ENCODE measurements at regions not wholly inside any gene's neighbourhood (a gene's known extent, or its start where the extent isn't known, plus 50 kb on each side); places are given as distances from the start of the nearest gene placed in this dataset.

DNA sequence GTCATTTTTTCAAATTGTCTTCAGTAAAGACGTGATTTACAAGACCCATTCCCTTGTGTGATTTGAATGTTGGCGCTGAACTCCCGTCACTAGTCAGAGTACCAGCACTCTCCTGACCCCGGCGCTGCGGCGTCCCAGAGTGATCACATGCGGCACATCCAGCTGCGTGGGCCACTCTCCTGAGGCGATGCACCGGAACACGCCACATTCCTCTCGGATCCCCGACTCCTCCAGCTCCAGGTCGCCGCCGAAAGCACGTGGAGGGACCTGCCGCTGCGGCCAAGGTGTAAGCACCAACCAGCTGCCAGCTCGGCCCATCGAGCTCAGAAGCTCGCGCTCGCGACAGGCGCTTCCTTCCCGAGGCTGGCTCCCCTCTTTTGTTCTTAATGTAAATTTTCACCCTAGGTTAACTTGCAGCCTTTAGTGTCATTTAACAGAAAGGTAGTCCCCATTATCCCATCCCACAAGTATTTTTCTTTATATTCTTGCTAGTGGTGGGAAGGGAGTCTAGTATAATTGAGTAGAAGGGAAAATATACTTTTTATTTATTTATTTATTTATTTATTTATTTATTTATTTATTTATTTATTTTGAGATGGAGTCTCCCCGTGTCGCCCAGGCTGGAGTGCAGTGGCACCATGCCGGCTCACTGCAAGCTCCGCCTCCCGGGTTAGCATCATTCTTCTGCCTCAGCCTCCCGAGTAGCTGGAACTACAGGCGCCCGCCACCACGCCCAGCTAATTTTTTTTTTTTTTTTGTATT, 61.7 kb upstream of the VGLL3 start:
- Histone ChIP-seq H3K4me3 (no peak overlapping the region), H3K9me3 (no peaks in the 10 kb centered on the region), H3K36me3 (no peaks in the 10 kb centered on the region), H3K27me3 (no peaks in the 10 kb centered on the region), H3K27ac (no peak overlapping the region), H3K4me1 (no peaks in the 10 kb centered on the region)
- TF ChIP-seq, protein P1, sequence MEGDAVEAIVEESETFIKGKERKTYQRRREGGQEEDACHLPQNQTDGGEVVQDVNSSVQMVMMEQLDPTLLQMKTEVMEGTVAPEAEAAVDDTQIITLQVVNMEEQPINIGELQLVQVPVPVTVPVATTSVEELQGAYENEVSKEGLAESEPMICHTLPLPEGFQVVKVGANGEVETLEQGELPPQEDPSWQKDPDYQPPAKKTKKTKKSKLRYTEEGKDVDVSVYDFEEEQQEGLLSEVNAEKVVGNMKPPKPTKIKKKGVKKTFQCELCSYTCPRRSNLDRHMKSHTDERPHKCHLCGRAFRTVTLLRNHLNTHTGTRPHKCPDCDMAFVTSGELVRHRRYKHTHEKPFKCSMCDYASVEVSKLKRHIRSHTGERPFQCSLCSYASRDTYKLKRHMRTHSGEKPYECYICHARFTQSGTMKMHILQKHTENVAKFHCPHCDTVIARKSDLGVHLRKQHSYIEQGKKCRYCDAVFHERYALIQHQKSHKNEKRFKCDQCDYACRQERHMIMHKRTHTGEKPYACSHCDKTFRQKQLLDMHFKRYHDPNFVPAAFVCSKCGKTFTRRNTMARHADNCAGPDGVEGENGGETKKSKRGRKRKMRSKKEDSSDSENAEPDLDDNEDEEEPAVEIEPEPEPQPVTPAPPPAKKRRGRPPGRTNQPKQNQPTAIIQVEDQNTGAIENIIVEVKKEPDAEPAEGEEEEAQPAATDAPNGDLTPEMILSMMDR (IDR thresholded peaks at IDR 0.05) = no peak
- no peak for ATAC-seq
- intact Hi-C loops (cut with DNase I) = no loop called here
- DNase-seq = no peak

DNA sequence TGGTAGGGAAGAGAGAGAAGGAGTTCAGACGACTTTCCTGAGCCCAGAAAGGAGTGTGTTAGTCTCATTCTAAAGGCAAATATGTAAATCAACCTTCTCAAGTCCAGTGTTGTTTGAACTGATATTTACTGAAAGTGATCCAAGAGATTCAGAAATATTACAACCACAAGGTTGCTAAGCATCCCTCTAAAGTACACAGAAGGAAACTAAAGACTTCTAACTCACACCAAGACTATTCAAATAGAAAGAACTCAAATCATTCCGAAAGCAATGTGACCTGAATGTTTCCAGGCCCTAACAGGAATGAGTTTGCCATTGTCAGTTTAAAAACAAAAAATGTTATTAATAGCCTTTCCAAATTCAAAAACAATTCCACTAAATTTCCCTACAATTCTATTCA, 56.9 kb upstream of the VGLL3 start:
- TF ChIP-seq, protein P1 (IDR thresholded peaks at IDR 0.05) = no peak
- ATAC-seq (no peak), DNase-seq (no peak)
- intact Hi-C loops (cut with DNase I) = no loop called here
- Histone ChIP-seq H3K27me3 (no peaks in the 10 kb centered on the region), H3K9me3 (no peaks in the 10 kb centered on the region), H3K36me3 (no peaks in the 10 kb centered on the region), H3K4me3 (no peak overlapping the region), H3K27ac (no peak overlapping the region), H3K4me1 (no peaks in the 10 kb centered on the region)

DNA sequence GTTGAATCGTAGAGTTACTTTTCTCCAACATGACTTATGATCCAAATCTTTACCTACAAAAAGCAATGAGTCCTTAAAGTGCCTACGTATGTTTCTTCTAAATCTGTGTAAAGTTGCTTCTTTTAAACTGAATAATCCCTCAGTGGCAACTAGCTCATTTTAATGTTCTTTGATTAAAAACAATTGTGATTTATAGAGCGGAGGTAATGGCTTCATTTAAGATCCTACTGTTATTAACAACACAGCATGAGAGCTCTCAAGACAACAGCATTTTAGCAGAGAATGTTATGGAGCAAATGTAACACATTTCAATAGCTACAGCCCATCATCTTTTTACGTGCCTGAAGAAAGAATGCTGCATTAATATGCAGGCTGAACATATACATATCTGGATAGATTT, 55.3 kb upstream of the VGLL3 start:
- intact Hi-C loops (cut with DNase I) = no loop called here
- TF ChIP-seq, protein P1 (IDR thresholded peaks at IDR 0.05) = no peak
- no peak for ATAC-seq

DNA sequence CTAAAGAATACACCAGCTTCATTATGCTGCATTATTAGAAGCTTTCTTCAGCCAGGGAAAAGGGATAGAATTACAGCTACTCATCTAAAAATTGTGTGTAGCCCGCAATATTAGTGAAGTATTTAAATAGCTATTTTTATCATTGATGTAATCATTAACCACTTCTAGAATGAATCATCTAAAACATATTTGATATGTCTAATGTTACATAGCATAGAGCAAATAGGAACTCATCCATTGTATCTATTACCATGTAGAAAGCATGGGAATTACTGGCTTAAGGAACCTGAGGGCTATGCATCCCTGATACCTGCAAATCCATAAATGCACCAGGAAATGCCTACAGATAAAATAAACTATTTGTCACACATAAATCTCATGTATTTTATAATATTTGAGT, 54.5 kb upstream of the VGLL3 start:
- TF ChIP-seq, protein P1 (IDR thresholded peaks at IDR 0.05) = no peak
- intact Hi-C loops (cut with DNase I) = no loop called here
- H3K27ac ChIP-seq = no peak overlapping the region
- DNase-seq (no peak), ATAC-seq (no peak)
- H3K4me3 ChIP-seq = no peak overlapping the region
- no peaks in the 10 kb centered on the region for H3K36me3 ChIP-seq
- H3K27me3 ChIP-seq = no peaks in the 10 kb centered on the region
- no peaks in the 10 kb centered on the region for H3K9me3 ChIP-seq
- no peaks in the 10 kb centered on the region for H3K4me1 ChIP-seq

More for the DNA sequence above, 55.3 kb upstream of the VGLL3 start:
- DNase-seq = no peak
- Histone ChIP-seq H3K27me3 (no peaks in the 10 kb centered on the region), H3K36me3 (no peaks in the 10 kb centered on the region), H3K4me3 (no peak overlapping the region), H3K27ac (no peak overlapping the region), H3K4me1 (no peaks in the 10 kb centered on the region), H3K9me3 (no peaks in the 10 kb centered on the region)

DNA sequence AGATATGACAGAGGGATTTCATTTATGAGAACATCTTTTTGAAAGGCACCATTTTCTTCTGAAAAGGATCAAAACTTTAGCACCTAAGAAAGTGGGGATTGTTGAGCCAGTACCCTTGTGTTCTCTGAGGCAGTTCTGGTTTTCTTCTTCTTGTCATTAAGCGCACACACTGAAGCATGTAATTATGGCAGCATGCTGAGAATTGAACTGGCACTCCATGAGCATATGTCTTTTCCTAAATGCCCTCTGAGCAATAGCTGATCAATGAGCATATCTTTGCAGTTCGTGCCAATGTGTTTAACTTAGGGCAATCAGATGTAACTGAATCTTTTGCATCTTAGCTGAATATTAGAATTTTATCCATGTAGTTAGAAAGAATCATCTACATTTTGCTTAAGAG, 53.9 kb upstream of the VGLL3 start:
- H3K27me3 ChIP-seq = no peaks in the 10 kb centered on the region
- no peaks in the 10 kb centered on the region for H3K36me3 ChIP-seq
- TF ChIP-seq, protein P1 (IDR thresholded peaks at IDR 0.05) = no peak
- H3K4me1 ChIP-seq = no peaks in the 10 kb centered on the region
- DNase-seq (no peak), ATAC-seq (no peak)
- no peaks in the 10 kb centered on the region for H3K9me3 ChIP-seq
- intact Hi-C loops (cut with DNase I) = no loop called here
- no peak overlapping the region for H3K27ac ChIP-seq
- H3K4me3 ChIP-seq = no peak overlapping the region

DNA sequence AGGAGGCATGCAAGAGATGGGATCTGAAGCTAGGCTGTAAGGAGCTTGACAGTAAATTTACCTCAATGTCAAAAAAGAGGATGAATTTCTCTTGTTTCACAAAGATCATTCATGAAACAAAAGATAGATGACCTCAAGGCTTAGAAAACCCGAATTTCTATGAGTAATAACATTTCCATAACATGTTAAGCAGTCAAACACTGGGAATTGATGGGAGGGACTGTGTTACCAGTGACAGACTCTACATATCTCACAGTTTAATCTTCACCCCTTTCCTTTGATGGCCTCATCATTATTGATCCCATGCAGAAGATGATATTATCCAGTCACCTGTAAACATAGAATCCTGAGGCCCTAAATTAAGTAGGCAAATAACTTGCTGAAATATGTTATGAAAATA, 53.5 kb upstream of the VGLL3 start:
- Histone ChIP-seq H3K9me3 (no peaks in the 10 kb centered on the region), H3K36me3 (no peaks in the 10 kb centered on the region), H3K27ac (no peak overlapping the region), H3K4me1 (no peaks in the 10 kb centered on the region), H3K4me3 (no peak overlapping the region), H3K27me3 (no peaks in the 10 kb centered on the region)
- no peak for ATAC-seq
- intact Hi-C loops (cut with DNase I) = no loop called here
- TF ChIP-seq, protein P1 (IDR thresholded peaks at IDR 0.05) = no peak
- no peak for DNase-seq
